ENCODE measurements at regions not wholly inside any gene's neighbourhood (a gene's known extent, or its start where the extent isn't known, plus 50 kb on each side); places are given as distances from the start of the nearest gene placed in this dataset.

GRCh38 chr6:8526624-8527023, 91.3 kb upstream of the SLC35B3 start:
- Mint-ChIP-seq H3K27ac (ENCODE audit: unreplicated experiment) (no peak overlapping the region), H3K9me3 (ENCODE audit: unreplicated experiment) (peaks cover 3% of the 10 kb centered on the region), H3K27me3 (ENCODE audit: low read depth, unreplicated experiment) (no peaks in the 10 kb centered on the region), H3K36me3 (ENCODE audit: low read depth, unreplicated experiment) (no peaks in the 10 kb centered on the region), H3K4me3 (ENCODE audit: unreplicated experiment) (no peak overlapping the region), H3K4me1 (ENCODE audit: low read depth, unreplicated experiment) (peaks cover 7% of the 10 kb centered on the region)
- Histone ChIP-seq H3K4me3 (ENCODE audit: insufficient read depth, low read depth, low read length) (no peak overlapping the region), H3K27ac (ENCODE audit: low read depth, low read length) (no peak overlapping the region), H3K9me3 (ENCODE audit: insufficient read depth, low read depth, low read length) (no peaks in the 10 kb centered on the region), H3K4me1 (ENCODE audit: insufficient read depth, low read length) (no peaks in the 10 kb centered on the region), H3K36me3 (ENCODE audit: insufficient read depth, low read length) (no peaks in the 10 kb centered on the region), H3K4me2 (ENCODE audit: low read length) (no peak overlapping the region), H3K79me2 (ENCODE audit: insufficient read depth, low read length) (no peaks in the 10 kb centered on the region), H3K9ac (ENCODE audit: low read length) (no peak overlapping the region), H2AFZ (ENCODE audit: low read depth, low read length) (no peak overlapping the region), H3K27me3 (ENCODE audit: insufficient read depth, low read length) (no peaks in the 10 kb centered on the region), H4K20me1 (ENCODE audit: insufficient read depth, low read length) (no peaks in the 10 kb centered on the region)
- TF ChIP-seq EZH2 (IDR thresholded peaks at IDR 0.05; ENCODE audit: insufficient read depth, low read length) (no peak), CTCF (IDR thresholded peaks at IDR 0.05; ENCODE audit: insufficient read depth, low read depth, low read length) (no peak)
- no peak for FAIRE-seq
- no peak for DNase-seq (ENCODE audit: low read depth)

- Histone ChIP-seq H3K4me2 (ENCODE audit: low read length) (no peak overlapping the region), H3K36me3 (ENCODE audit: insufficient read depth, low read length) (no peaks in the 10 kb centered on the region), H3K4me3 (ENCODE audit: insufficient read depth, low read depth, low read length) (no peak overlapping the region), H3K4me1 (ENCODE audit: insufficient read depth, low read length) (no peaks in the 10 kb centered on the region), H3K79me2 (ENCODE audit: insufficient read depth, low read length) (no peaks in the 10 kb centered on the region), H3K27me3 (ENCODE audit: insufficient read depth, low read length) (no peaks in the 10 kb centered on the region), H3K9me3 (ENCODE audit: insufficient read depth, low read depth, low read length) (no peaks in the 10 kb centered on the region), H3K9ac (ENCODE audit: low read length) (no peak overlapping the region), H3K27ac (ENCODE audit: low read depth, low read length) (no peak overlapping the region), H2AFZ (ENCODE audit: low read depth, low read length) (no peak overlapping the region), H4K20me1 (ENCODE audit: insufficient read depth, low read length) (no peaks in the 10 kb centered on the region)
- no peak overlapping the region for H3K27ac Mint-ChIP-seq (ENCODE audit: unreplicated experiment)
- H3K36me3 Mint-ChIP-seq (ENCODE audit: low read depth, unreplicated experiment): no peaks in the 10 kb centered on the region
- no peaks in the 10 kb centered on the region for H3K27me3 Mint-ChIP-seq (ENCODE audit: low read depth, unreplicated experiment)
- H3K4me3 Mint-ChIP-seq (ENCODE audit: unreplicated experiment): no peak overlapping the region
- no peak for DNase-seq (ENCODE audit: low read depth)
- TF ChIP-seq CTCF (IDR thresholded peaks at IDR 0.05; ENCODE audit: insufficient read depth, low read depth, low read length) (no peak), EZH2 (IDR thresholded peaks at IDR 0.05; ENCODE audit: insufficient read depth, low read length) (no peak)
- peaks cover 7% of the 10 kb centered on the region for H3K4me1 Mint-ChIP-seq (ENCODE audit: low read depth, unreplicated experiment)
- FAIRE-seq: no peak
- H3K9me3 Mint-ChIP-seq (ENCODE audit: unreplicated experiment): peaks cover 3% of the 10 kb centered on the region
Observed at GRCh38 chr6:8525370-8525769, 90.0 kb upstream of the SLC35B3 start.

GRCh38 chr6:8513174-8513573, 77.8 kb upstream of the SLC35B3 start:
- Histone ChIP-seq H4K20me1 (ENCODE audit: insufficient read depth, low read length) (no peaks in the 10 kb centered on the region), H3K27me3 (ENCODE audit: insufficient read depth, low read length) (no peaks in the 10 kb centered on the region), H3K4me2 (ENCODE audit: low read length) (no peak overlapping the region), H2AFZ (ENCODE audit: low read depth, low read length) (no peak overlapping the region), H3K9me3 (ENCODE audit: insufficient read depth, low read depth, low read length) (no peaks in the 10 kb centered on the region), H3K36me3 (ENCODE audit: insufficient read depth, low read length) (no peaks in the 10 kb centered on the region), H3K4me3 (ENCODE audit: insufficient read depth, low read depth, low read length) (no peak overlapping the region), H3K79me2 (ENCODE audit: insufficient read depth, low read length) (no peaks in the 10 kb centered on the region), H3K4me1 (ENCODE audit: insufficient read depth, low read length) (no peaks in the 10 kb centered on the region), H3K9ac (ENCODE audit: low read length) (no peak overlapping the region), H3K27ac (ENCODE audit: low read depth, low read length) (no peak overlapping the region)
- no peak for TF ChIP-seq CTCF (IDR thresholded peaks at IDR 0.05; ENCODE audit: insufficient read depth, low read depth, low read length)
- no peak for TF ChIP-seq EZH2 (IDR thresholded peaks at IDR 0.05; ENCODE audit: insufficient read depth, low read length)
- Mint-ChIP-seq H3K4me1 (ENCODE audit: low read depth, unreplicated experiment) (peaks cover 2% of the 10 kb centered on the region), H3K9me3 (ENCODE audit: unreplicated experiment) (no peaks in the 10 kb centered on the region), H3K36me3 (ENCODE audit: low read depth, unreplicated experiment) (no peaks in the 10 kb centered on the region), H3K27me3 (ENCODE audit: low read depth, unreplicated experiment) (no peaks in the 10 kb centered on the region), H3K4me3 (ENCODE audit: unreplicated experiment) (no peak overlapping the region), H3K27ac (ENCODE audit: unreplicated experiment) (no peak overlapping the region)
- DNase-seq (ENCODE audit: low read depth) (no peak), FAIRE-seq (no peak)
